Neural progenitor cell (in vitro differentiated cells): ENCODE measurements at regions not wholly inside any gene's neighbourhood (a gene's known extent, or its start where the extent isn't known, plus 50 kb on each side); places are given as distances from the start of the nearest gene placed in this dataset.

ENCODE experiments used
- DNase-seq: peaks from one replicate; pipeline ENCODE4 v3.0.0-alpha.2; 2016; ENCODE audit warnings: low spot score
- H2AFZ ChIP-seq: fragments of 200-600 bp; sonication (generic); replicated peaks from 2 replicates; pipeline ENCODE4 v1.6.1; 2016; ENCODE audit warnings: antibody characterized with exemption
- H3F3A ChIP-seq: fragments of 200-600 bp; sonication (generic); 2 replicates; pipeline ENCODE4 v1.6.1; 2016; ENCODE audit warnings: antibody characterized with exemption, low read depth
- H3K27ac ChIP-seq: fragments of 200-600 bp; sonication (generic); 2 replicates; pipeline ENCODE4 v1.5.1; 2016; ENCODE audit warnings: mild to moderate bottlenecking
- H3K27me3 ChIP-seq: fragments of 200-600 bp; sonication (generic); 2 replicates; pipeline ENCODE4 v1.6.1; 2016; ENCODE audit warnings: mild to moderate bottlenecking, moderate library complexity
- H3K36me3 ChIP-seq: fragments of 200-600 bp; sonication (generic); 2 replicates; pipeline ENCODE4 v1.5.1; 2016
- H3K4me1 ChIP-seq: fragments of 200-600 bp; sonication (generic); 2 replicates; pipeline ENCODE4 v1.6.1; 2016; ENCODE audit warnings: mixed run types
- H3K4me2 ChIP-seq: fragments of 200-600 bp; sonication (generic); 2 replicates; pipeline ENCODE4 v1.6.1; 2016
- H3K4me3 ChIP-seq: fragments of 200-600 bp; sonication (generic); 2 replicates; pipeline ENCODE4 v1.5.1; 2016
- H3K79me2 ChIP-seq: fragments of 200-600 bp; sonication (generic); 2 replicates; pipeline ENCODE4 v1.6.1; 2016; ENCODE audit warnings: low read depth
- H3K9ac ChIP-seq: fragments of 200-600 bp; sonication (generic); 2 replicates; pipeline ENCODE4 v1.6.1; 2016
- H3K9me3 ChIP-seq: fragments of 200-600 bp; sonication (generic); 2 replicates; pipeline ENCODE4 v1.5.1; 2016; ENCODE audit warnings: low read depth
- H4K20me1 ChIP-seq: fragments of 200-600 bp; sonication (generic); 2 replicates; pipeline ENCODE4 v1.6.1; 2016; ENCODE audit warnings: low read depth
- H3K27ac Mint-ChIP-seq: 3 replicates; pipeline ENCODE4 v1.8.0; 2021; ENCODE audit warnings: mixed read lengths
- H3K27me3 Mint-ChIP-seq: 2 replicates; pipeline ENCODE4 v1.8.0; 2022; ENCODE audit warnings: low read depth, mild to moderate bottlenecking, inconsistent platforms, moderate library complexity, mixed read lengths; ENCODE audit not compliant: insufficient read depth
- H3K36me3 Mint-ChIP-seq: 3 replicates; pipeline ENCODE4 v1.8.0; 2021; ENCODE audit warnings: mixed read lengths
- H3K4me1 Mint-ChIP-seq: 3 replicates; pipeline ENCODE4 v1.8.0; 2021; ENCODE audit warnings: mixed read lengths
- H3K4me3 Mint-ChIP-seq: 3 replicates; pipeline ENCODE4 v1.8.0; 2021; ENCODE audit warnings: mild to moderate bottlenecking, moderate library complexity, mixed read lengths
- H3K9me3 Mint-ChIP-seq: 3 replicates; pipeline ENCODE4 v1.8.0; 2020; ENCODE audit warnings: mixed read lengths
- EZH2 ChIP-seq: fragments of 200-600 bp; sonication (generic); IDR thresholded peaks from 2 replicates; pipeline ENCODE4 v1.6.1; 2017; ENCODE audit warnings: antibody characterized with exemption, mild to moderate bottlenecking, moderate library complexity
- EZH2phosphoT487 ChIP-seq: fragments of 200-600 bp; sonication (generic); IDR thresholded peaks from 2 replicates; pipeline ENCODE4 v1.6.1; 2017; ENCODE audit warnings: antibody characterized with exemption
- TF ChIP-seq, protein P1 (sequence below): fragments of 200-600 bp; sonication (generic); IDR thresholded peaks from 2 replicates; pipeline ENCODE4 v1.5.1; 2017; ENCODE audit warnings: antibody characterized with exemption, mild to moderate bottlenecking

DNA sequence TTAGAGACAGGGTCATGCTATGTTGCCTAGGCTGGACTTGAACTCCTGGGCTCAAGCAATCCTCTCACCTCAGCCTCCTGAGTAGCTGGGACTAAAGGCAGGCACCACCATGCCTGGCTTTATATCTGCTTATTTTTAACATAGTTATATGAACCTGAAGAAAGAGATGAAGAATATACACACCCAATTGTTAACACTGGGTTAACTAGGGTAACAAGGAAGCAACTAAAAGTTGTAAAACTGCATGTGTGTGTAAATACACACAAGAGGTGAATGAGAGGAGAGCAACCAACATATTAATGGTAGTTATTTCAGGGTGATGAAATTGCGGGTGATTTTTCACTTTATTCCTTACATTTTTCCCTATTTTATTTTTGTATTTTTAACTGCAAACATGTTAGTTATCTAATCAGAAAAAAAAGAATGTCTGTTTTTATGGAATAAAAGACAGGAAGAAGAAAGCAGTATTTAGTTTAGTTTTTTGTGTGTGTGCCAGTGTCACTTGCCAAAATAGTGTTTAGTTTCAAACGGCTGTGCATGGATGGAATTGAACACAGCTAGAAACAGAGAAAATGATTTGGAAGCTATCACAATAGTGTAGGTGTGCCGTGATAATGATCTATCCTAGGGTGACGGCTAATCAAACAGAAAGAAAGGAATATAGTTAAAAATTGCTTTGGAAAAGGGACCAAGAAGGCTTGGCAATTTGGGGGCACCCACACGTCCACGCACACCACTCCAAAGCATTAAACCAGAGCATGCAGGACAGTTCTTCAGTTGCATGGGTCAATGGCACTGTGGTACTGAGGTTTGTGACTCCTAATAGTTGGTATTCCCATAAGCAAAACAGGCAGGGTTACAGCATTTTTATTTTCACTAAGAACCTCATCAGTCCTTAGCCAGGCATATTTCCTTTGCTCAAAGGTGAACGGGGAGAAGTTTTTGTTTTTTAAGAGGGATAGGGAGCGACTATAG, 89.1 kb upstream of the KLHL13 start:
- TF ChIP-seq, protein P1, sequence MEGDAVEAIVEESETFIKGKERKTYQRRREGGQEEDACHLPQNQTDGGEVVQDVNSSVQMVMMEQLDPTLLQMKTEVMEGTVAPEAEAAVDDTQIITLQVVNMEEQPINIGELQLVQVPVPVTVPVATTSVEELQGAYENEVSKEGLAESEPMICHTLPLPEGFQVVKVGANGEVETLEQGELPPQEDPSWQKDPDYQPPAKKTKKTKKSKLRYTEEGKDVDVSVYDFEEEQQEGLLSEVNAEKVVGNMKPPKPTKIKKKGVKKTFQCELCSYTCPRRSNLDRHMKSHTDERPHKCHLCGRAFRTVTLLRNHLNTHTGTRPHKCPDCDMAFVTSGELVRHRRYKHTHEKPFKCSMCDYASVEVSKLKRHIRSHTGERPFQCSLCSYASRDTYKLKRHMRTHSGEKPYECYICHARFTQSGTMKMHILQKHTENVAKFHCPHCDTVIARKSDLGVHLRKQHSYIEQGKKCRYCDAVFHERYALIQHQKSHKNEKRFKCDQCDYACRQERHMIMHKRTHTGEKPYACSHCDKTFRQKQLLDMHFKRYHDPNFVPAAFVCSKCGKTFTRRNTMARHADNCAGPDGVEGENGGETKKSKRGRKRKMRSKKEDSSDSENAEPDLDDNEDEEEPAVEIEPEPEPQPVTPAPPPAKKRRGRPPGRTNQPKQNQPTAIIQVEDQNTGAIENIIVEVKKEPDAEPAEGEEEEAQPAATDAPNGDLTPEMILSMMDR, result no peak
- TF ChIP-seq EZH2 (no peak), EZH2phosphoT487 (no peak)
- Mint-ChIP-seq H3K4me3 (no peak overlapping the region), H3K9me3 (no peaks in the 10 kb centered on the region), H3K36me3 (no peaks in the 10 kb centered on the region), H3K27me3 (no peaks in the 10 kb centered on the region), H3K4me1 (no peaks in the 10 kb centered on the region), H3K27ac (no peak overlapping the region)
- Histone ChIP-seq H3K4me3 (no peak overlapping the region), H3F3A (no peaks in the 10 kb centered on the region), H3K27ac (no peak overlapping the region), H2AFZ (no peak overlapping the region), H4K20me1 (no peaks in the 10 kb centered on the region), H3K4me1 (no peaks in the 10 kb centered on the region), H3K79me2 (no peaks in the 10 kb centered on the region), H3K9ac (no peak overlapping the region), H3K9me3 (no peaks in the 10 kb centered on the region), H3K27me3 (no peaks in the 10 kb centered on the region), H3K36me3 (no peaks in the 10 kb centered on the region), H3K4me2 (no peak overlapping the region)
- no peak for DNase-seq

DNA sequence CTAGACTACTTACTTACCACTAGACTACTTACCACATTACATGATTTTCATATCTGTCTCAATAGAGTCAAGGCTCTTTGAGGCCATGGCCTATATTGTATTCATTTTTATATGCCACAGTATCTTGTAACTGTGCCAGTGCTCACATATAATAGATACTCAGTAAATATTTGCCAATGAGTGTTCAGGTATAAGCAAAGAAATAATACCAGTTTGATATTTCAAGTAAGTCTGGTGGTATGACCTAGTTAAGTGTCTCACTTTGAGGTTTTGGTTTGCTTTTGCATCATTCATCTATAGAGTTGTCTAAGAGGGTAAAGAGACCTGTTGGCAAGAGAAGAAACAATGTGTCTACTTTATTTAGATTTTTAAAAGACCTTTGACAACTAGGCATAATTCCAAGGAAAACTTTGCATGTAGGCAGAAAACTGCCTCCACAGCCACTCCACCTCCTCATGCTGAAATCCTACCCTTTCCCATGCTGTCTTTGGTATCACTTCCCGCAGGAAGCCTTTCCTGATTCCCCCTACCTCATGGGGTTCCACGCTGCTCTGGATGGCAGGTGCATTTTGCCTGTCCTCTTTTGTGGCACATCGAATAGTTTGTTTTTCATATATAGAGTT, 91.3 kb upstream of the KLHL13 start:
- TF ChIP-seq EZH2phosphoT487 (no peak), EZH2 (no peak)
- TF ChIP-seq, protein P1, result no peak
- H3K4me2 ChIP-seq, result no peak overlapping the region
- H3K4me1 Mint-ChIP-seq, result peaks cover 9% of the 10 kb centered on the region
- no peaks in the 10 kb centered on the region for H3K79me2 ChIP-seq
- DNase-seq, result no peak
- H3K4me3 ChIP-seq, result no peak overlapping the region
- H3K9ac ChIP-seq, result no peak overlapping the region
- no peak overlapping the region for H3K27ac Mint-ChIP-seq
- no peaks in the 10 kb centered on the region for H3K36me3 ChIP-seq
- no peak overlapping the region for H3K27ac ChIP-seq
- H3K27me3 Mint-ChIP-seq, result no peaks in the 10 kb centered on the region
- H3K4me3 Mint-ChIP-seq, result no peak overlapping the region
- peaks cover 3% of the 10 kb centered on the region for H3K4me1 ChIP-seq
- H2AFZ ChIP-seq, result no peak overlapping the region
- H3K36me3 Mint-ChIP-seq, result no peaks in the 10 kb centered on the region
- H3K27me3 ChIP-seq, result no peaks in the 10 kb centered on the region
- no peaks in the 10 kb centered on the region for H4K20me1 ChIP-seq
- H3K9me3 Mint-ChIP-seq, result no peaks in the 10 kb centered on the region
- no peaks in the 10 kb centered on the region for H3F3A ChIP-seq
- H3K9me3 ChIP-seq, result no peaks in the 10 kb centered on the region

DNA sequence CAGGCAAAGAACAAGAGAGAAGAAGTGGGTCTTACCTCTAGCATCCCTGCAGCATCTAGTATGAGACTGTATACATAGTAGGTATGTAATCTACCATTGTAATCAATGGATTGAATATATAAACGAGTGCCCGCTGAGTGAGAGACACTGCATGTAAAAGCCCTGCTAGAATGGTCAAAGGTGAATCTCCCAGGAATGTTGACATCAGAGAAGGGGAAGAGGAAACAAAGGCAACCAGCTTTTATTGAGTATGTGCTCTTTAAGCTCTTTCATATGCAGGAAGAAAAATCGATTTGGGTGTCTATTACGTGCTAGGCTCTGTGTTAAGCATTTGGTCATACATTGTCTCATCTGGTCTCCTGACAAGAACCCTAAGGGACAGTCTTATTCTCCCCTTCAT, 91.9 kb upstream of the KLHL13 start:
- Histone ChIP-seq H4K20me1 (no peaks in the 10 kb centered on the region), H3K4me1 (peaks cover 3% of the 10 kb centered on the region), H3K9ac (no peak overlapping the region), H3K36me3 (no peaks in the 10 kb centered on the region), H3K4me2 (no peak overlapping the region), H3F3A (no peaks in the 10 kb centered on the region), H2AFZ (no peak overlapping the region), H3K9me3 (no peaks in the 10 kb centered on the region), H3K27ac (no peak overlapping the region), H3K27me3 (no peaks in the 10 kb centered on the region), H3K4me3 (no peak overlapping the region), H3K79me2 (no peaks in the 10 kb centered on the region)
- Mint-ChIP-seq H3K27me3 (no peaks in the 10 kb centered on the region), H3K27ac (no peak overlapping the region), H3K36me3 (no peaks in the 10 kb centered on the region), H3K9me3 (no peaks in the 10 kb centered on the region), H3K4me3 (no peak overlapping the region), H3K4me1 (peaks cover 11% of the 10 kb centered on the region)
- TF ChIP-seq EZH2phosphoT487 (no peak), EZH2 (no peak)
- TF ChIP-seq, protein P1, result no peak
- no peak for DNase-seq
